Choroid plexus epithelial cell (primary cell): ENCODE measurements at regions not wholly inside any gene's neighbourhood (a gene's known extent, or its start where the extent isn't known, plus 50 kb on each side); places are given as distances from the start of the nearest gene placed in this dataset.

Source experiments
- DNase-seq: peaks from one replicate; pipeline ENCODE4 v3.0.0-alpha.2; 2010; ENCODE audit warnings: low read depth
- H3K4me3 ChIP-seq: 2 replicates; pipeline ENCODE4 v1.5.1; 2011; ENCODE audit warnings: low read depth, mild to moderate bottlenecking, control low read depth, low read length, moderate library complexity
- CTCF ChIP-seq: conservative IDR thresholded peaks from 2 replicates; pipeline ENCODE4 v1.5.1; 2011; ENCODE audit warnings: low read depth, mild to moderate bottlenecking, control low read depth, inconsistent platforms, low read length, moderate library complexity

GRCh38 chr3:105944276-105944675 lies 75.5 kb upstream of the CBLB start:
- peak; percentile 31 for DNase-seq
- no peak overlapping the region for H3K4me3 ChIP-seq
- no peak for TF ChIP-seq CTCF

- TF ChIP-seq CTCF: no peak
- no peak overlapping the region for H3K4me3 ChIP-seq
- DNase-seq: peak; percentile 62
Measured at GRCh38 chr3:105944721-105945120, 75.9 kb upstream of the CBLB start.

- no peak for TF ChIP-seq CTCF
Measured at GRCh38 chr3:105948101-105948500, 79.3 kb upstream of the CBLB start.

GRCh38 chr3:105950881-105951600 lies 82.2 kb upstream of the CBLB start:
- no peak overlapping the region for H3K4me3 ChIP-seq
- DNase-seq: no peak
- no peak for TF ChIP-seq CTCF

More at GRCh38 chr3:105948101-105948500, 79.3 kb upstream of the CBLB start:
- no peak for DNase-seq
- H3K4me3 ChIP-seq: no peak overlapping the region

GRCh38 chr3:105953831-105954230 lies 85.0 kb upstream of the CBLB start:
- DNase-seq: no peak
- no peak for TF ChIP-seq CTCF
- H3K4me3 ChIP-seq: no peak overlapping the region

- no peak for TF ChIP-seq CTCF
- DNase-seq: no peak
Measured at GRCh38 chr3:105956306-105956705, 87.5 kb upstream of the CBLB start.

GRCh38 chr3:105957722-105958121 lies 88.9 kb upstream of the CBLB start:
- peak; percentile 46 for DNase-seq
- no peak for TF ChIP-seq CTCF

More at GRCh38 chr3:105956306-105956705, 87.5 kb upstream of the CBLB start:
- H3K4me3 ChIP-seq: no peak overlapping the region

More at GRCh38 chr3:105957722-105958121, 88.9 kb upstream of the CBLB start:
- no peak overlapping the region for H3K4me3 ChIP-seq
